ENCODE measurements at regions not wholly inside any gene's neighbourhood (a gene's known extent, or its start where the extent isn't known, plus 50 kb on each side); places are given as distances from the start of the nearest gene placed in this dataset.
"Not testable (repeated sequence)": the region's sequence is repeated elsewhere in the genome, so short reads cannot be mapped to it uniquely, and the experiment has no call there.

DNA sequence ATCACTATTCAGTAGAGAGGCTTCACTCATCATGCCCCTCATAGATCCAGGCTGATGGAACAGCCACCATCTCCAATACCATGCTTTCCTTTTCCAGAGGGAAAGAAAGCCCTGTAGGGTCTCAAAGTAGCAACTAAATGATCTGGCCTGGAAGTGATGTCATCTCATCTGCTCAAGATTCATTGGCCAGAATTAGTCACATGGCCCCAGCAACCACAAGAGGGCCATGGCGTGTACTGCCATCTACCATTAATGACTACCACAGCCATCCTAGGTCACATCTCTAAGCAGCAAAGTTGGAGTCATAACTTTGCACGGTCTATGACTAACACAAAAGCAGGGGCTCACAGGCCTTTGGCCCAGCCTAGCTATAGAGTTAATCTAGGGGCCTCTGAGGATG, 194.8 kb downstream of the KIT start:
- DNase-seq (ENCODE audit: low read depth in 1 of 2, low spot score in 1 of 2): no peak

DNA sequence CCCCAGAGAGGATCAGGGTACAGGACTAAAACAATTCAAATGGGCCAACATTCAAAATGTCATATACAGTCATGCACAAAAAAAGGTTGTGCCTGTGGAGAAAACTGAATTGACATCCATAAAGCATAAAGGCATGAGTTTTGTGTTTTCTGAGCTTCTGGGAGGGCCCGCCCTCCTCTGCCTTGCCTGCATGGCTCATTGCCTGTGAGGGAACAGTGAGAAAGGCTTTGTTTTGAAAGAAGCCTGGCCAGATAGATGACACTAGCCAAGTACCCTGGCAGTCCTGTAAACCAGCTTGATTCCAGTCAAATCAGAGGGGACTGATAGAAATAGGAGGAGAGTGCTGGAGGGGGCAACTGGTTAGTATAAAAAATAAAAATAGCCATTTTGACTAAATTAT, 194.3 kb downstream of the KIT start:
- DNase-seq (ENCODE audit: low read depth in 1 of 2, low spot score in 1 of 2): no peak

DNA sequence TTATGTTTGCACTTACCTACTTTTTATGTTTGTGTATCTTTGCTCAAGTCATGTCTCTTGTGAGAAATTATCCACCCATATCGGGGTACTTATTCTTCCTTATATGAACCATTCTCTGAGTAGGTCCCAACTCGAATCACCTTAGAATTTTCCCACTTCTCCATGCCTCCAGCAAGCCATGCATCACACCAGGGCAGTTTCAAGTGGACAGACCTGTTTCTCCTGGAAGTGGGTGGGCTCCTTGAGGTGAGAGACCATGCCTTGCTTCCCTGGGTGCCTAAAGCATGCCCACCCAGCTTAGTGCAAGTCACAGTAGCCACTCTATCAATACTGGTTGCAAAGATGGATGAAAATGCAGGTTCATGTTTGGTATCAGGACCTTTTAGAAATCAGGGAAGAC, 187.2 kb downstream of the KIT start:
- DNase-seq (ENCODE audit: low read depth in 1 of 2, low spot score in 1 of 2): no peak

DNA sequence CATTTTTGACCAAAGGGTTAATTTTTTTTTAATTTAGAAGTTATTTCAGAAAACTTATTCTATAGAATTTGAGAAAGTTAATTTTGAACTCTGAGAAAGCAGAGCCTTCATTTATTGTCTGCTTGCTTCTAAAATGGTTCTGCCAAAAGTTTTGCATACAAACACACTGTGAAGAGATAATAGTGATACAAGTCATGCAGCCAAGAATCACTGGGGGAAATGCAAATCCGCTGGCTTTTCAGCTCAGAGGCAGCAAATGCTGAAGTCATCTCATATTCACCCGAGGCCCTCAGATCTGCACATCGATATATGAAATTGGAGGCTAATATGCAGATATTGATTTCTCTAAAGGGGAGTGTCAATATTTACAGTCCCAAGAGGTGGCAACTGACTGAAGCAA, 186.2 kb downstream of the KIT start:
- DNase-seq (ENCODE audit: low read depth in 1 of 2, low spot score in 1 of 2): no peak

DNA sequence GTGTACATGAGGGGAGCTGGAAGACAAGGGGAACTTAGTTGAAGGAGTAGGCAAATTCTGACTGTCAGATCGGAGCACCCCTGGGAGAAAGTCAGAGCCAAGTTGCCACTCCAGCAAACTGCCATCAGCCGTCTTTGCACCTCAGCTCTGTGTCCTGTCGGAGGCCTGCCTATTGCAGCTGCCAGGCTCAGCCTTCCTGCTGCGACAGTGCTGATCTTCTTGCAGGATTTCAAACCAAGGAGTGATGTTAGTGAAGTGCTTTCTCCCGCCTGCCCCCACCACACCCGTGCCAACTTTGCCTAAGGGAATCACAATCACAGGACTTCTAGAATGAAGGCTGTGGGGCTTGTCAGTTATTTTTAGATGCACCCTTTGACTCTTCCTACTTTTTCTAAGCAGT, 185.3 kb downstream of the KIT start:
- no peak for DNase-seq (ENCODE audit: low read depth in 1 of 2, low spot score in 1 of 2)

DNA sequence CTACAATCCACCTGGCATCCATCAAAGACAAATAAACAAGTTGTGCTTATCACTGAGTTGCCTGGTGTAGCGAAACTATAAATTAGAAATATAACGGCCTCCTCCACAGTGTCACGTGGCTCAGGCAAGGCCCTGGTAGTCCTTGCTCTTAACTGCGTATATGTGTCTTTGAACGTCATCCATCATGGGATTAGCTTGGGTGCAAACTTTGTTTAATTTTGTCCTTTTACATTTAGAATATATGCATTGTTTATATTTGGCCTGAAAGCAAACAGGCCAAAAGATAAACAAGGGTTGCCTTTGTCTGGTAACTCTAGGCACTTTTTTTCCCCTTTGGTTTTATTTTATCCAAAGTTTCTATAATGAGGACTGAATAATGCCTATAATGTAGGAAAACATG, 184.9 kb downstream of the KIT start:
- no peak for DNase-seq (ENCODE audit: low read depth in 1 of 2, low spot score in 1 of 2)

DNA sequence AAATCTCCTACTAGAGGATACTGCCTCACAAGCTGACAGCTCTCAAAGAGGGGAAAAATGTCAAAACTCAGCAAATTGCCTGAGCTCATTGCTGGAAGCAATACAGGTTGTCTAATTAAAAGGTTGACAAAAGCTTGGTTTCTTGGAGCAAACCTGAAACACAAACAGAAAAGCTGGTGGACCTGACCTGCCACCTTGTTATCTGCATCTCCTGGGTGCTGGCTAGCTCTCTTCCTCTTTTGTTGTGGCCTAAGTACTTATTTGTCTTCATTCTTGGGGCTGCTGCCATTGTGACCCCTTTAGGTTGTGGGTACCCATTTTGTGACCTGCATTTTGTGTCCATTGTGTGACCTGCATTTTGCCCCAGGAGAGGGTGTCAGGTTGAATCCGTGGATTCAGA, 184.5 kb downstream of the KIT start:
- no peak for DNase-seq (ENCODE audit: low read depth in 1 of 2, low spot score in 1 of 2)

DNA sequence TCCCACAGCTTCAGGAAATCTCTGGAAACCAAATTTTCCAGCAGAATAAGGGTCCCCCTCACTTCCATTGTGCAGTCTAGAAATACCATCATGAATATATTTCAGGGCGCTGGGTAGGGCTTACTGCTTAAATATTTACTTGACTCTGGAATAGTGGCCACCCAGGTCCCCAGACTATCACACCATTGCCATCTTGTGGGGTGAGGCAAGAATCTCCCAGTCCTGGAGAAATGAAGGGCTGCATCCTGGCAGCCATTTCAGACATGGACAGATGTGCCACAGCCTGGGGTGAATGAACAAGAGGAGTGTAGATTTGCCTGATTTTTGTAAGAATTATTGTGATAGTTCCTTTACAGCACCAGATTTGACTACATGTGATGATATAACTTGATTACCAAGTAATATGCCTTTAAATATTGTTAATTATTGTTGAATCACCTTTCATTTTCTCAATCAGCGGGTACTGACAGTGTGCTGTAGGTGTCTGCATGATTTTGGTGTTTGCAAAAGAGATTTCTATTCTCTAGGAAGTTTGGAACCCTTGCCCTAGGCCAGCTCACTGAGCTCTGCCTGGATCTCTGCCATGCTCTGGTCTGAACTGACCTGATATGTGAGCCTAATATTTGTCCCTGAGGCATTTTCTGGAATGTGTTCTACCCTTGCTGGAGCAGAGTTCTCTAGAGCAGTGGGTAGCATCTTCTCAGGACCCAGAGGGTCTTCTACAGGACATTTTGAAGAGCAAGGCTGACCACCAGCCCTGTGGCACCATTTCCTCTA, 183.4 kb downstream of the KIT start:
- DNase-seq (ENCODE audit: low read depth in 1 of 2, low spot score in 1 of 2): no peak

DNA sequence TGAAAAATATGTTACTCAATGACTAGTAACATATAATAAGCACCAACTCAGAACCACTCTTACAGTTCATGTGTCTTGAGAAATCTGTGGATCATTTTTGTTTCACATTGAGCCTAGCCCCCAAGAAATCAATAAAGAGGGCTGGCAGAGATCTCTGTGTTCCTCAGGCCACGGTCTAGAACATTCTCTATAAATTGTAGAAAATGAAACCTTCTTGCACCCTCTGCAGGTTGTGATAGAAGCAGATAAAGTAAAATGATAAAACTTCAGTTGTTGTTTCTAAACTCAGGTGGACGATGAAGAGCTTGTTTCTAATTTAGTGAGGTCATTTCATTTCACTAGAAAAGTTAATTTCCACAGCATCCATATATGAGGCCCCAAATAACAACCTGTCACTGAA, 182.7 kb downstream of the KIT start:
- DNase-seq (ENCODE audit: low read depth in 1 of 2, low spot score in 1 of 2): no peak

DNA sequence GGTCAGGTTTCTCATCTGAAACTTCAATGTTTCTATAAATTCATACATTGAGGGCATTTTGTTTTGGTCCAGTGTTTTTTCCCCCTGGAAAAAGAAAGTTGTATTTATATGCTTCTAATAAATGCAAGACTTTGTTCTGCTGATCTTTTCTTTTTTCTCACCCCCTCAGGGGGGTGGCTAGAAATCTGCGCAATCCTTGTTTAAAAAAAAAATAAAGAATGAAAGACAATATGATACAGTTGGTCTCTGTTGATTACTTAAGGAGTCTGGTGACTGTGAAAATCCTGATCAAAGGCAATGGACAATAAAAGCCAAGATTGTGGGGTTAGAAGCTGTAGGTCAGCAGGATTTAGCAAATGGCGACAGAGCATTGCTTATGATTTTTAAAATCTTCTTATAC, 180.5 kb downstream of the KIT start:
- DNase-seq (ENCODE audit: low read depth in 1 of 2, low spot score in 1 of 2): no peak

DNA sequence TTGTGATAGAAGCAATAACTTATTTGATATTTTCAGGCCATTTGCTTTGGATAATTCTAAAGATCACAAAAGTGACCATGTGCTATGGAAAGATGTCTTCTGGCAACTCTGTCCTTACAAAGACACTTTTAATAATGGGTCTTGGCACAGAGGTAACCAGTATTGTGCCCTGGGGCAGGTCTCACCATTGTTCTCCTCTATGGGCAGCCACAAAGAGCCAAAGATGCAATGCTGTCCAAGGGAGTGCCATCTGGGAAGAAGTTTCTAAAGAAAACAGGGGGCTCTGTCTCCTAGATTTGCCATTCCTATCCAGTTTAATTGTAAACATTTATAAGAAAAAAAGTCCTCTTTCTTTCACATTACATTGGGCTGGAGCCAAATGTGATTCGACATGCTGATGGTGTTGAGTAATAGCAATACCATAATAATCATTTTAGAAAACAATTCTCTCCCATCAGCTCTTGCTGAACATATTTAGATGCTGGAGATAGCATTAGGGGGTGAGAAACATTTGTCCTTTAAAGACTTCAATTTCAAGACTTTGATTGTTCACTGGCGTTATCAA, 179.9 kb downstream of the KIT start:
- DNase-seq (ENCODE audit: low read depth in 1 of 2, low spot score in 1 of 2): no peak

DNA sequence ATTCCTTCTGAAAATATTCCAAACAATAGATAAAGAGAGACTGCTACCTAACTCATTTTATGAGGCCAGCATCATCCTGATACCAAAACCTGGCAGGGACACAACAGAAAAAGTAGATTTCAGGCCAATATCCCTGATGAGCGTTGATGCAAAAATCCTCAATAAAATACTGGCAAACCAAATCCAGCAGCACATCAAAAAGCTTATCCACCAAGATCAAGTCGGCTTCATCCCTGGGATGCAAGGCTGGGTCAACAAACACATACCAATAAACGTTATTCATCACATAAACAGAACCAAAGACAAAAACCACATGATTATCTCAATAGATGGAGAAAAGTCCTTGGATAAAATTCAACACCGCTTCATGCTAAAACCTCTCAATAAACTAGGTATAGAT, 170.6 kb downstream of the KIT start:
- DNase-seq (ENCODE audit: low read depth in 1 of 2, low spot score in 1 of 2): not testable (repeated sequence)

DNA sequence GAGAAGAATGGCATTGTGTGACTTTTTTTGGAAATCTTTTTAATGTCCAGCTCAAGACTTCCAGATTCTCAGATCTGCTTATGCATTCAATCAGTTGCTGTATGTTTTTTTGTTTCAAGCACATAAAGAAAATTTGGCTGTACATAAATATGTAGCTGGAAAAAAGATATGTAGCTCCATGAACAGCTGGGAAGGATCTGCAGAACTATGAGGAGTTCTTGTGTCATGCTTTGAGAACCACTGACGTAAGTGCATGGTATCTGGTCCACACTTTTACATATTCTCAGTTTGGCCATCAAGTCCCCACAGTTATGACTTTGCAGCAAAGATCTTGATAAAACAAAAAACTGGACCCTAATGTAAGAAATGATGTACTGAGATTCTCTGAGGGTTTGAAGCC, 165.9 kb downstream of the KIT start:
- no peak for DNase-seq (ENCODE audit: low read depth in 1 of 2, low spot score in 1 of 2)

DNA sequence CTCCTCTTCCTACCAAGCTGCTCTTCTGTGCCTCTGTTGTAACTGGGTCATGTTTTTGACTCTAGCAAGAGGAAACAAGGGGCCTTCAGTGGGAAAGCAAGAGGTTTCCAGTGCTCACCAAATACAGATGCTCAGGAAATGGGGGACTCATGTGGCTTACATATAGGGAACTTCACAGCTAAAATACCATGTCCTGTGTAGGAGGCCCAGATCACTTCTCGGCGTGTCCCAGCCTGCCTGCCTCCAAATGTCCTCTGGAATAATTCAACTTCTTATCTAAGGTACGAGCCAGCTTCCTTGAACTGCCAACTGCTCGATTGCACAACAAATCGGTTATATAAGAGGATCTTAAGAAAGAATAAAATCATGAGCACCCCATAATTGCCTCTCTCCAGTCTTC, 161.3 kb downstream of the KIT start:
- DNase-seq (ENCODE audit: low read depth in 1 of 2, low spot score in 1 of 2): no peak

DNA sequence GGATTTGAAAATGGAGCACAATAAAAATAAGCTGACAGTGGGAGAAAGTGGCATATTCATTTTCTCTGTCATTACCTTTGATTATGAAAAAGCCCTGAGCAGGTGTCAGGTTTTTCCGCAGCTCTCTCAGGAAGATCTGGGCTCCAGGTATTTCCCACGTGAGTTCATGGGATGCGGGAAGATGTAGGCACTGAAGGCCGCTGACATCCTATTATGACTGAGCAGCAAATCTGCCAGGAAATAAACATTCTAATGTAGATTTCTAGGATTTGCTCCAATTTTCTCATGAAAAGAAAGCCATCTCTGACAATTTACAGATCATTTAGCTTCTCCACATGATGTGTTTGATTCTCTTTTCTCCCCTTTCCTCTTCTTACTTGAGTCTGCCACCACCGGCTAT, 160.7 kb downstream of the KIT start:
- no peak for DNase-seq (ENCODE audit: low read depth in 1 of 2, low spot score in 1 of 2)

DNA sequence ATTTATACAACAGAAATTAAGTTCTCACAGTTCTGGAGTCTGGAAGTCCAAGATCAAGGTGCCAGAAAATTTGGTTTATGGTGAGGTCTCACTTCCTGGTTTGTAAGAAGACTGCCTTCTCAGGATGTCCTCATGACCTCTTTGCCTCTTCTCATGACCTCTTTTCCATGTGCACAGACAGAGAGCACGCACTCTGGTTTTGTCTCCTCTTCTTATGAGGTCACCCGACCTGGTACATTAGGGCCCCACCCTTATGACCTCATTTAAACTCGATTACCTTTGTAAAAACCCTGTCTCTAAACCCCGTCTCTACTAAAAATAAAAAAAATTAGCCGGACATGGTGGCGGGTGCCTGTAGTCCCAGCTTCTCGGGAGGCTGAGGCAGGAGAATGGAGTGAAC, 155.9 kb downstream of the KIT start:
- no peak for DNase-seq (ENCODE audit: low read depth in 1 of 2, low spot score in 1 of 2)

DNA sequence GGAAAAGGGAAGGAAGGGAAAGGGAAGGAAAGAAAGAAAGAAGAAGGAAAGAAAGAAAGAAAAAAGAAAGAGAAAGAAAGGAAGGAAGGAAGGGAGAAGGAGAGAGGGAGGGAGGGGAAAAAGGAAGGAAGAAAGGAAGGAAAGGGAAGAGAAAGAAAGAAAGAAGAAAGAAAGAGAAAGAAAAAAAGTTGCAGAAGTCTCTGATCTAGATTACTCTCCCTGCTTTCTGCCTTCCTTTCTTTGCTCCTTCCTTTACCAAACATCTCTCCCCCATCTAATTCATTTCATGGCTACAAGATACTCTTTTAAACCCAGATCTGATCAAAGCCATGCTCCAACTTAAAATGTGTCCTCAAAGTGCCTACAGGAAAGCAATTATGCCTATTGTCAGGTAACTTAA, 148.6 kb downstream of the KIT start:
- no peak for DNase-seq (ENCODE audit: low read depth in 1 of 2, low spot score in 1 of 2)

DNA sequence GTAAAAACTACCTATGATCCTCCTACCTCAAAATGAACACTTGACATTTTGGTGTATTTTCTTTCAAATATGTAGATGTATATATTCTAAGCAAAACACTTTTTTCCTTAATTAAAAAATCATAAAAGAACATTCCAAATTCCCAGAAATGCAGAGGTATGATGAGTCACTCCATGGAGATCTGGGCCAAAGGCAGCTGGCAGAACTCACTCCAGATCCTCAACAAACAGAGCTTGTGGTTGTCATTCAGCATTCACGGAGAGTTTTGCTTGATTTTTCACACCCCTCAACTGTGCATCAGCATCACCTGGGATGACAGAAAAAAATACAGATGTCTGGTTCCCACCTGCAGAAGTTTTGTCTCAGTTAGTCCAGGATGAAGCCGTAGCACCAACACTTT, 144.6 kb downstream of the KIT start:
- no peak for DNase-seq (ENCODE audit: low read depth in 1 of 2, low spot score in 1 of 2)

DNA sequence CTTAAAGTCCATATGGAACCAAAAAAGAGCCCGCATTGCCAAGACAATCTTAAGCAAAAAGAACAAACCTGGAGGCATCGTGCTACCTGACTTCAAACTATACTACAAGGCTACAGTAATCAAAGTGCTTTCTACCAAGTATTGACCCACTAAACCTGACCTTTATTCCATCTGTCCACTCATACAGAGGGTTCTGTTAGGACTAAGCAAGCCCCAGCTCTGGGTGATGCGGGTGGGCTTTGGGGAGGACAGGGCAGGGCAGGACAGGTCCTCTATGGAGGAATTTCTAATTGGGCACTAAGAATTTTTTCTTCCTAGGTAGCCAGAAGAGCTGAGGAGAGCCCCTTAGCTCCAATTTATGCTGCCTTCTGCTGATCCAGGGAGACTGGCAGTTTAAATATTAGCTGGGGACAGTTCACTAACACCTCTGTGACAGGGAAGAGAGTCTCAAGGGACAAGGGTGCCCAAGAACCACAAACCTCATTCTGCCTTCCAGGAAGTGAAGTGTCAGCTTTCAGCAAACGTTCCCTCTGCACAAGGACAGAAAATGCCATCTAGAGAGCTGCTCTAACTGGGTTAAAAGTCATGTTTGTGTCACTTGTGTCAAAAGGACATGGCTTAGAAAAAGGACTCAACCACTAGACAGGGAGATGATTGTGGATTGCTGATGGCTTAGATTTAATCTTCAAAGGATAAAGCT, 143.2 kb downstream of the KIT start:
- no peak for DNase-seq (ENCODE audit: low read depth in 1 of 2, low spot score in 1 of 2)

DNA sequence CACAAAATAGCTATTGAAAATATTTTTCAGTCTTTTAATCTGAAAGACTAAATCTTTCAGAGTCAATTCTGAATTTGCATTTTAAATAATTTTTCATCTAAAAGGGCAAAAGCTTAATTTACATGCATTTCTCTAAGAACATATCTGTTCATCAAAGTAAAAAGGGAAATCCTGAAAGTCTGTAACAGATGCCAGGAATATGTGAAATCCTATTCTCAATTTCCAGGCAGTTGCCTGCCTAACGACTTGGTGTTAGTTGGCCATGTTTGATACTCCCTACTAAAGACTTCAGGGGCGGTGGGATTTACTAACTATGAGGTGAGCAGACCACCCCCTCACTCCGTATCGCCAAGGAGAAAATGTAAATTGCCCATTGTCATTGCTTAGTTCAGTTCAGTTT, 136.8 kb downstream of the KIT start:
- no peak for DNase-seq (ENCODE audit: low read depth in 1 of 2, low spot score in 1 of 2)

DNA sequence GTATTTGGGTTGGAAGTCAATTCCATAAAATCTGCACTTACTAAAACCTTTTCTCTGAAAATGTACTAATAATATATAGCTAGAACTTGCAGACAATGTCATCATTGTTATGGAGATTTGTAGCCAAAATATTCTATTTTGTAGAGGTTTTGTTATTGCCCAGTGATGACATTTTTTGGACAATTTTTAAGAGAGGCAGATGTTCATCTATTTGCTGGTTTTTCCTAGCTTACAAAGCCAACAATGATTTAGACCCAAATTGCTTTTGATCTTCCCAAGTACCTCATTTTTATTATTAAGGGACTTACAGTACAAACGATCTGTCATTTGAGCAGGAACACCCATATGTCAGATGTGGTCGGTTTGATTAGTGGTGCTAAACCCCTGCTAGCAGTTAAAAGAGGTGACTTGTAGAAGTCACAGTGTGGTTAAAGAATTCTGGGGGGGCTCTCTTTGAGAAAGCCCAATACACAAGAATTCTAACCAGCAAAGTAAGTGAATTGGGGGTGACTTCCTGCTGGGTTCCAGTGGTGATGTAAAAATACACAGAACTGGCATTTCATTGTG, 136.2 kb downstream of the KIT start:
- no peak for DNase-seq (ENCODE audit: low read depth in 1 of 2, low spot score in 1 of 2)

Data from activated CD4-positive, alpha-beta T cell treated with anti-CD3 and anti-CD28 coated beads, Interleukin-2, amount 50 U/mL, for 24 hours (primary cell).